SK-N-SH (cell line): ENCODE measurements at regions not wholly inside any gene's neighbourhood (a gene's known extent, or its start where the extent isn't known, plus 50 kb on each side); places are given as distances from the start of the nearest gene placed in this dataset.
"Not testable (repeated sequence)": the region's sequence is repeated elsewhere in the genome, so short reads cannot be mapped to it uniquely, and the experiment has no call there.

ENCODE experiments used
- CTCF ChIA-PET: fragments of 300-600, 350-600 bp; formaldehyde crosslinking; extraction: SDS; loops from one replicate; lab custom pipeline; 2021; lab: Yijun Ruan, JAX
- POLR2A ChIA-PET: fragments of 350-600 bp; sonication (Branson Sonifier 250); formaldehyde crosslinking; extraction: SDS; loops from one replicate; lab custom pipeline; 2020; ENCODE audit warnings: antibody characterized with exemption, inconsistent platforms; lab: Yijun Ruan, JAX
- DNase-seq: peaks from one replicate; pipeline ENCODE4 v3.0.0; 2012
- H2AFZ ChIP-seq: fragments of 200-600 bp; sonication (generic); 2 replicates; pipeline ENCODE4 v1.8.1; 2016; ENCODE audit warnings: antibody characterized with exemption, mild to moderate bottlenecking, low read depth
- H3F3A ChIP-seq: fragments of 200-600 bp; sonication (generic); replicated peaks from 2 replicates; pipeline ENCODE3; 2016; ENCODE audit warnings: antibody characterized with exemption, mild to moderate bottlenecking; ENCODE audit not compliant: insufficient read depth
- H3K27ac ChIP-seq, 2 experiments: fragments of 200-500 bp in 1 of 2; fragments of 200-600 bp in 1 of 2; sonication (Bioruptor generic) in 1 of 2; sonication (generic), shearing (Covaris generic) in 1 of 2; 2 replicates each; pipeline versions ENCODE4 v1.5.1 to v1.6.1; 2014 to 2016; ENCODE audit warnings: low read depth in 2 of 2, inconsistent platforms in 1 of 2, low read length in 1 of 2, mild to moderate bottlenecking in 1 of 2, mixed read lengths in 1 of 2
- H3K27me3 ChIP-seq: fragments of 200-600 bp; sonication (generic), shearing (Covaris generic); 2 replicates; pipeline ENCODE4 v1.6.1; 2016; ENCODE audit warnings: mixed run types; ENCODE audit not compliant: insufficient read depth
- H3K36me3 ChIP-seq, 2 experiments: fragments of 200-500 bp in 1 of 2; fragments of 200-600 bp in 1 of 2; sonication (Bioruptor generic) in 1 of 2; sonication (generic) in 1 of 2; replicated peaks in 1 of 2; 2 replicates each; pipeline versions ENCODE3 to v1.5.1; 2014 to 2016; ENCODE audit warnings: low read length in 1 of 2, mild to moderate bottlenecking in 1 of 2; ENCODE audit not compliant: insufficient read depth in 2 of 2, control insufficient read depth in 1 of 2
- H3K4me1 ChIP-seq, 2 experiments: fragments of 200-500 bp in 1 of 2; fragments of 200-600 bp in 1 of 2; sonication (Bioruptor generic) in 1 of 2; sonication (generic), shearing (Covaris generic) in 1 of 2; 2 replicates each; pipeline versions ENCODE4 v1.5.1 to v1.6.1; 2014 to 2016; ENCODE audit warnings: low read depth in 1 of 2, low read length in 1 of 2, mixed run types in 1 of 2; ENCODE audit not compliant: insufficient read depth in 2 of 2, control insufficient read depth in 1 of 2
- H3K4me2 ChIP-seq: fragments of 200-600 bp; sonication (generic), shearing (Covaris generic); 2 replicates; pipeline ENCODE4 v1.6.1; 2017; ENCODE audit warnings: mixed run types
- H3K4me3 ChIP-seq, 2 experiments: fragments of 200-500 bp in 1 of 2; fragments of 200-600 bp in 1 of 2; sonication (Bioruptor generic) in 1 of 2; sonication (generic), shearing (Covaris generic) in 1 of 2; 2 replicates each; pipeline versions ENCODE4 v1.5.1 to v1.8.1; 2014 to 2016; ENCODE audit warnings: low read depth in 2 of 2, inconsistent platforms in 1 of 2, low read length in 1 of 2, mild to moderate bottlenecking in 1 of 2, mixed read lengths in 1 of 2, moderate library complexity in 1 of 2
- H3K79me2 ChIP-seq: fragments of 200-600 bp; sonication (generic); 2 replicates; pipeline ENCODE4 v1.8.1; 2017; ENCODE audit warnings: mild to moderate bottlenecking; ENCODE audit not compliant: insufficient read depth
- H3K9ac ChIP-seq: fragments of 200-600 bp; sonication (generic); 2 replicates; pipeline ENCODE4 v1.6.1; 2017; ENCODE audit warnings: mixed run types
- H3K9me2 ChIP-seq: fragments of 200-600 bp; sonication (generic); 2 replicates; pipeline ENCODE4 v1.6.1; 2017; ENCODE audit warnings: mixed run types
- H3K9me3 ChIP-seq: fragments of 200-600 bp; sonication (generic); 2 replicates; pipeline ENCODE4 v1.6.1; 2017; ENCODE audit warnings: mixed run types, mild to moderate bottlenecking, moderate library complexity
- H4K20me1 ChIP-seq: fragments of 200-600 bp; sonication (generic); 2 replicates; pipeline ENCODE4 v1.6.1; 2017; ENCODE audit warnings: mild to moderate bottlenecking, mixed run types; ENCODE audit not compliant: insufficient read depth
- EP300 ChIP-seq, 2 experiments: IDR thresholded peaks; 2 replicates each; pipeline versions ENCODE4 v1.4.0 to v1.6.1; 2012; ENCODE audit warnings: borderline replicate concordance in 1 of 2, low read depth in 1 of 2, low read length in 1 of 2
- FOXM1 ChIP-seq: IDR thresholded peaks from 2 replicates; pipeline ENCODE4 v1.4.0; 2012; ENCODE audit warnings: low read depth, mild to moderate bottlenecking
- JUND ChIP-seq: IDR thresholded peaks from 2 replicates; pipeline ENCODE4 v1.4.0; 2012
- MEF2A ChIP-seq: IDR thresholded peaks from 2 replicates; pipeline ENCODE4 v1.4.0; 2012; ENCODE audit warnings: low read depth, borderline replicate concordance
- MXI1 ChIP-seq: IDR thresholded peaks from 2 replicates; pipeline ENCODE4 v1.6.1; 2012; ENCODE audit warnings: mild to moderate bottlenecking, low read depth, low read length, improper control_type of control experiment
- NFIC ChIP-seq: IDR thresholded peaks from 2 replicates; pipeline ENCODE4 v1.4.0; 2012; ENCODE audit warnings: borderline replicate concordance
- NRF1 ChIP-seq: IDR thresholded peaks from 2 replicates; pipeline ENCODE4 v1.6.1; 2012; ENCODE audit warnings: low read depth, mild to moderate bottlenecking, low read length
- POLR2AphosphoS5 ChIP-seq: IDR thresholded peaks from 2 replicates; pipeline ENCODE4 v1.6.1; 2012; ENCODE audit warnings: low read depth, low read length
- RCOR1 ChIP-seq: fragments of 150-350 bp; IDR thresholded peaks from 2 replicates; pipeline ENCODE4 v1.6.1; 2017; ENCODE audit warnings: antibody characterized with exemption, low read length
- RFX5 ChIP-seq: IDR thresholded peaks from 2 replicates; pipeline ENCODE4 v1.6.1; 2012; ENCODE audit warnings: mild to moderate bottlenecking, improper control_type of control experiment, low read length
- RXRA ChIP-seq: IDR thresholded peaks from 2 replicates; pipeline ENCODE4 v1.4.0; 2012; ENCODE audit warnings: low read depth, mild to moderate bottlenecking, borderline replicate concordance
- SMC3 ChIP-seq: IDR thresholded peaks from 2 replicates; pipeline ENCODE4 v1.6.1; 2012; ENCODE audit warnings: low read depth, low read length, improper control_type of control experiment
- TEAD4 ChIP-seq: IDR thresholded peaks from 2 replicates; pipeline ENCODE4 v1.4.0; 2012; ENCODE audit warnings: mild to moderate bottlenecking, borderline replicate concordance; ENCODE audit not compliant: insufficient read depth
- USF1 ChIP-seq: IDR thresholded peaks from 2 replicates; pipeline ENCODE4 v1.4.0; 2012; ENCODE audit warnings: low read depth, borderline replicate concordance
- USF2 ChIP-seq: fragments of 150-350 bp; IDR thresholded peaks from 2 replicates; pipeline ENCODE4 v1.6.1; 2017; ENCODE audit warnings: antibody characterized with exemption, low read length, low read depth, borderline replicate concordance
- ZBTB33 ChIP-seq: IDR thresholded peaks from 2 replicates; pipeline ENCODE4 v1.4.0; 2012; ENCODE audit warnings: low read depth, borderline replicate concordance
- WGBS: methylation state at CpG from one replicate; pipeline ENCODE4 v1.1.6; 2017; ENCODE audit warnings: low lambda C conversion rate; 5-methylcytosine and 5-hydroxymethylcytosine counted together

- CTCF ChIA-PET, H3K79me2 ChIP-seq, H3K9ac ChIP-seq, H3K36me3 ChIP-seq, H3K27ac ChIP-seq, H3K9me3 ChIP-seq, H4K20me1 ChIP-seq, H3F3A ChIP-seq, H2AFZ ChIP-seq, H3K9me2 ChIP-seq, POLR2A ChIA-PET, H3K4me2 ChIP-seq, H3K4me1 ChIP-seq, DNase-seq, H3K4me3 ChIP-seq: not testable (repeated sequence)
- WGBS: 26% methylated on average over 6 of the region's 6 CpGs
- H3K27me3 ChIP-seq: peaks cover 43% of the 10 kb centered on the region; the same call in 1 of the 2 replicates
Measured at GRCh38 chr2:113386780-113387433, 50.6 kb upstream of the ZNG1B start.

- H3K9me3 ChIP-seq, H3K9ac ChIP-seq, H4K20me1 ChIP-seq, DNase-seq, H3K27ac ChIP-seq, H3K4me1 ChIP-seq, H3F3A ChIP-seq, H2AFZ ChIP-seq, H3K79me2 ChIP-seq, H3K9me2 ChIP-seq, POLR2A ChIA-PET, H3K36me3 ChIP-seq, H3K4me2 ChIP-seq, H3K4me3 ChIP-seq: not testable (repeated sequence)
- 12% methylated on average over 1 of the region's 2 CpGs for WGBS
- CTCF ChIA-PET: interaction anchor here (2.3 kb wide), 1 partner anchor 11 kb away, joined by 9 read pairs; no protein-coding TSS in a partner anchor
- H3K27me3 ChIP-seq: peaks cover 32% of the 10 kb centered on the region; the same call in 1 of the 2 replicates
Measured at GRCh38 chr2:113379621-113380020, 57.9 kb upstream of the ZNG1B start.

GRCh38 chr2:113376913-113377445, 60.5 kb upstream of the ZNG1B start:
- ChIA-PET POLR2A (no interaction called here), CTCF (interaction anchor here (1.5 to 2.1 kb wide), 3 partner anchors 13 to 239 kb away, joined by 5 to 11 read pairs (median 8); no protein-coding TSS in a partner anchor)
- Histone ChIP-seq H3K9me3 (no peaks in the 10 kb centered on the region), H3K9ac (no peak overlapping the region), H2AFZ (no peak overlapping the region), H3K27me3 (peaks cover 53% of the 10 kb centered on the region; the same call in 1 of the 2 replicates), H3K4me2 (no peak overlapping the region), H3F3A (no peaks in the 10 kb centered on the region), H3K4me1 (no peaks in the 10 kb centered on the region), H3K4me3 (no peak overlapping the region), H3K27ac (no peak overlapping the region), H3K36me3 (no peaks in the 10 kb centered on the region), H4K20me1 (no peaks in the 10 kb centered on the region), H3K79me2 (no peaks in the 10 kb centered on the region), H3K9me2 (no peaks in the 10 kb centered on the region)
- DNase-seq: no peak
- WGBS: 34% methylated on average over 3 of the region's 3 CpGs
- no peak for TF ChIP-seq USF2
- no peak for TF ChIP-seq RXRA
- no peak for TF ChIP-seq ZBTB33
- TF ChIP-seq SMC3: no peak
- no peak for TF ChIP-seq TEAD4
- no peak for TF ChIP-seq MEF2A
- no peak for TF ChIP-seq USF1
- TF ChIP-seq RCOR1: no peak
- no peak for TF ChIP-seq RFX5
- no peak for TF ChIP-seq NFIC
- no peak for TF ChIP-seq EP300 (IDR thresholded peaks at IDR 0.05; ENCODE audit: borderline replicate concordance in 1 of 2, low read depth in 1 of 2, low read length in 1 of 2)
- no peak for TF ChIP-seq NRF1
- no peak for TF ChIP-seq FOXM1
- TF ChIP-seq MXI1: no peak
- no peak for TF ChIP-seq POLR2AphosphoS5
- TF ChIP-seq JUND: no peak
